Coronary artery (tissue), 2 donors: ENCODE measurements at regions not wholly inside any gene's neighbourhood (a gene's known extent, or its start where the extent isn't known, plus 50 kb on each side); places are given as distances from the start of the nearest gene placed in this dataset.
A peak's percentile ranks its signal among the peaks of the same experiment; 100 is the strongest.
"Not testable (repeated sequence)": the region's sequence is repeated elsewhere in the genome, so short reads cannot be mapped to it uniquely, and the experiment has no call there.

Source experiments
- DNase-seq: peaks from one replicate; pipeline ENCODE4 v3.0.0-alpha.2; 2017; ENCODE audit warnings: low spot score
- H3K27ac ChIP-seq, 2 donors: fragments of 200-600 bp; sonication (generic); one replicate each; pipeline ENCODE4 v1.5.1; 2016 to 2019
- H3K4me3 ChIP-seq: fragments of 200-600 bp; sonication (generic); 2 replicates; pipeline ENCODE4 v1.5.1; 2016; ENCODE audit warnings: mild to moderate bottlenecking, moderate library complexity

GRCh38 chr12:9424175-9424740, 183.5 kb downstream of the KLRB1 start:
- DNase-seq, H3K27ac ChIP-seq, H3K4me3 ChIP-seq: not testable (repeated sequence)

GRCh38 chr12:9422689-9423088, 185.0 kb downstream of the KLRB1 start:
- DNase-seq, H3K4me3 ChIP-seq, H3K27ac ChIP-seq: not testable (repeated sequence)

- not testable (repeated sequence) for H3K27ac ChIP-seq, DNase-seq, H3K4me3 ChIP-seq
Observed at GRCh38 chr12:9421520-9422086, 186.1 kb downstream of the KLRB1 start.

- not testable (repeated sequence) for H3K4me3 ChIP-seq, H3K27ac ChIP-seq, DNase-seq
Observed at GRCh38 chr12:9420817-9421519, 186.7 kb downstream of the KLRB1 start.

GRCh38 chr12:9418669-9419041, 189.1 kb downstream of the KLRB1 start:
- not testable (repeated sequence) for DNase-seq

GRCh38 chr12:9417947-9418668, 189.6 kb downstream of the KLRB1 start:
- not testable (repeated sequence) for H3K27ac ChIP-seq, DNase-seq, H3K4me3 ChIP-seq

More at GRCh38 chr12:9418669-9419041, 189.1 kb downstream of the KLRB1 start:
- not testable (repeated sequence) for H3K4me3 ChIP-seq, H3K27ac ChIP-seq

GRCh38 chr12:9417341-9417740, 190.4 kb downstream of the KLRB1 start:
- H3K27ac ChIP-seq, H3K4me3 ChIP-seq, DNase-seq: not testable (repeated sequence)

GRCh38 chr12:9416346-9416745, 191.4 kb downstream of the KLRB1 start:
- not testable (repeated sequence) for H3K4me3 ChIP-seq, H3K27ac ChIP-seq, DNase-seq

GRCh38 chr12:9415898-9416297, 191.8 kb downstream of the KLRB1 start:
- not testable (repeated sequence) for H3K4me3 ChIP-seq, H3K27ac ChIP-seq, DNase-seq

GRCh38 chr12:9413862-9414261, 193.9 kb downstream of the KLRB1 start:
- not testable (repeated sequence) for H3K4me3 ChIP-seq, H3K27ac ChIP-seq, DNase-seq

GRCh38 chr12:9412459-9412858, 195.3 kb downstream of the KLRB1 start:
- H3K27ac ChIP-seq, H3K4me3 ChIP-seq, DNase-seq: not testable (repeated sequence)

GRCh38 chr12:9411616-9412268, 196.0 kb downstream of the KLRB1 start:
- H3K4me3 ChIP-seq, DNase-seq, H3K27ac ChIP-seq: not testable (repeated sequence)

- H3K27ac ChIP-seq, DNase-seq: not testable (repeated sequence)
- H3K4me3 ChIP-seq, result peak overlapping the region; percentile 36
Observed at GRCh38 chr12:9407425-9407748, 199.2 kb upstream of the PZP start.
